Uterus (tissue), 2 donors: ENCODE measurements at regions not wholly inside any gene's neighbourhood (a gene's known extent, or its start where the extent isn't known, plus 50 kb on each side); places are given as distances from the start of the nearest gene placed in this dataset.

Source experiments
- CTCF ChIP-seq, 4 experiments: fragments of 200-600 bp in 2 of 4; fragments of 450-650 bp in 2 of 4; sonication (generic) in 2 of 4; IDR thresholded peaks; one replicate each; pipeline ENCODE4 v1.5.1; 2016 to 2019; ENCODE audit warnings: antibody characterized with exemption in 4 of 4, mild to moderate bottlenecking in 2 of 4, moderate library complexity in 1 of 4
- POLR2A ChIP-seq, 2 donors: fragments of 450-650 bp; IDR thresholded peaks; one replicate each; pipeline ENCODE4 v1.6.1; 2016; ENCODE audit warnings: antibody characterized with exemption in 2 of 2, mild to moderate bottlenecking in 1 of 2, moderate library complexity in 1 of 2

- TF ChIP-seq CTCF (IDR thresholded peaks at IDR 0.05) (no peak), POLR2A (IDR thresholded peaks at IDR 0.05) (no peak)
Observed at GRCh38 chr6:23655525-23655924, 470.5 kb upstream of the NRSN1 start.
